HG03064 (cell line): ENCODE measurements at regions not wholly inside any gene's neighbourhood (a gene's known extent, or its start where the extent isn't known, plus 50 kb on each side); places are given as distances from the start of the nearest gene placed in this dataset.
"Not testable (repeated sequence)": the region's sequence is repeated elsewhere in the genome, so short reads cannot be mapped to it uniquely, and the experiment has no call there.

Experiments used
- ATAC-seq: cut with Tn5 transposase; IDR thresholded peaks from one replicate; pipeline ENCODE4 v1.9.1; 2021; ENCODE audit warnings: low read depth; ENCODE audit not compliant: unreplicated experiment

DNA sequence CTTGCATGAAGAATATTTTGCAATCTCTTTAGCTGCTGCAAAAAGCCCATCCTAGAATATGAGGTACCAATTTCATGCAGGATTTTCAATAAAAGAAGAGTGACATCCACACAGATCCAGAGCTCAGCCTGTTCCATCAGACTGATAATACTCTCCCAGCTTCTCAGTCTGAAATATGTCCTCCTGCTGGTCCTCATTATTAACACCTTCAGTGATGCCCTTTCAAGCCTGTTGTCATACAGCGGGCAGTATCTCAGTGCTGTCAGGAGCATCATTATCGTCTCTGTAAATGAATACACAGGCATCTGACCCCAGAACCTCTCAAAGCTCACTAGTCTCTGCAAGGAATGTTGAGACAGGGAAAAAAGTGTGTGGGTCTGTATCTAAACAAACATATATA lies 1387.8 kb downstream of the OTOL1 start:
- no peak for ATAC-seq

DNA sequence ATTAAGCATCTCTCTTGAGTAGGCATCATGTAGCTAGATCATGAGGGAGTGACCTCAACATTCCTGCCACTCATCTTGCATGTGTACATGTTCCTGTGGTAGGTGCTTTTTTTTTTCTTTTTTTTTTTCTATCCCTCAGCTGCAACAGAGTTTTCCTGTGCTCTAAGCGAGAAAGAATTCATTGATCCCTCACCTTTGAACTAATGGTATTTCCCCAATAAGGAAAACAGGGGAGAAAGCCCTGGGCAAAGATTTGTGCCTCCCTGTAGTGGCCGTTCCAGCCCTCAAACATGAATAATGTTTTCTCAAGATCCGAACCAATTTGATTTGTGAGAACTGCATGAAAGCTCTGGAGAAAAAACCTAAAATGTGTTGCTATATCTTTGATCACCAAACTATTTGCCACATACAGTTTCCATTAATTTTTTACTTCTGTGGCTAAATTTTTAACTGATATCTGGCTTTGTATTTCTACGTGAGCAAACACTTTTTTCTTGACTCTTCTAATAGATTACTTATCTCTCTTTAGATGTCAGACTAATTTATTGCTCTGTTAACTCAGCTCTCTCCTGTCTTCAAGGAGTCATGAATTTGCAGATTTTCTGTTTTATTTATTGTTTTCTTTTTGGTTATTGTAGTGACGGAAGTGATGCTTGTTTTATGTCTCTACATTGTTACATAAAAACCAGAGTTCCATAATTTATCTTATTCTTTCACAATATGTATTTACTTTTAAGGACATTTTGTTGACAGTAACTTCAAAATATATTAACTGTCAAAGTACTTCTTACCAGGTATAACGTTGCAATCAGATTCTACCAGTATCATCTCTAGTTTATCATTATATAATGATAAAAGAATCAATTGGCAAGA lies 1396.5 kb downstream of the OTOL1 start:
- ATAC-seq = no peak

- ATAC-seq = no peak
Measured at GRCh38 chr3:162897291-162897690, 1400.7 kb downstream of the OTOL1 start.

GRCh38 chr3:162932503-162932902 lies 1435.9 kb downstream of the OTOL1 start:
- ATAC-seq = no peak

- no peak for ATAC-seq
Measured at GRCh38 chr3:162933656-162934055, 1437.0 kb downstream of the OTOL1 start.

GRCh38 chr3:162936706-162937105 lies 1440.1 kb downstream of the OTOL1 start:
- no peak for ATAC-seq

GRCh38 chr3:162938083-162938482 lies 1441.5 kb downstream of the OTOL1 start:
- no peak for ATAC-seq

DNA sequence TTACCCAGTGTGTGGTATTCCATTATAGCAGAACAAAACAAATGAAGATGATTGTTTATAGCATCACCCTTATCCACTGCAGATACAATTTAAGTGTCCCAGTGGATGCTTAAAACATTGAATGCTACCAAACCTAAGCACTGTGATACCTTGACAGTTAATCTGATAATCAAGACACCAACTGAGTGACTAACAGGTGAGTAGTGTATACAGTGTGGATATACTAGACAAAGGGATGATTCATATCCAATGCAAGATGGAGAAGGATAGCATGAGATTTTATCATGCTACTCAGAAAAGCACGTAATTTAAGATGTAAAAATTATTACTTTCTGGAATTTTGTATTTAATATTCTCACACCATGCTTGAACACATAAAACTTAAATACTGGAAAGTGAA lies 1449.0 kb downstream of the OTOL1 start:
- ATAC-seq = no peak

DNA sequence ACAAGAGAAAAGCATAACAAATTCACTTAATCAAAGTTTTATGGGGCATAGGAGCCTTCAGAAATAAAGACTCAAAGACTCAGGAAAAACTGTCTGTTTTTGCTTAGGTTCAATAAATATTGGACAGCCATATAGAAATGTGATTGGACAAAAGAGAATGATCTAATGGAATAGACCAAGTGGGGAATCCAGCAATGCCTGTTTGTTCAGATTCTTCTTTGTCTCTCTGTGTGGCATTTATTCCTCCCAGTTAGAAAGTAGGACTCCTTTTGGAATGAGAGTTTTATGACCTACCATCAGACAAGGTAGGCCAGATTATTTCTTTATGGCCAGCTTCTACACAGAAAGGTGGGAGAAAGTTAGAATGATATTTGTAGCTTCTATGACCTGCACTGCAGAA lies 1460.1 kb downstream of the OTOL1 start:
- ATAC-seq = no peak

GRCh38 chr3:162960269-162960668 lies 1463.7 kb downstream of the OTOL1 start:
- no peak for ATAC-seq

- no peak for ATAC-seq
Measured at GRCh38 chr3:162970292-162970691, 1473.7 kb downstream of the OTOL1 start.

DNA sequence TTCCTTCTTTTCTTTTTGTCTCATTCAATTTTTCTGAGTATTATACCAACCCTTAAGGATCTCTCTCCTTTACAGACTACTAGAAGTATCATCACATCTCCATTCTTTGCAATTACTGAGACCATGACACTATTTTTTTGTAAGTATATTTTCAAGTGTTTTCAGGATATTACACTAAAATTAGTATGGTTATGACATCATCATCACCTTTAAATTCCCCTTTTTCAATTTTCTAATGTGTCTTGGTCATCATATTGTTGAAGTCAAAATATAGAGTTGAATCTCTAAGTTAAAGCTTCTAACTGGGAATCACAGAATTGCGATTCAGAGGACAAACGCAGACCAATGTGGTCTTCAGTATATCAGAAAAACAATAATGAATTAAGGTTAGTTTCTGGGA lies 1475.1 kb downstream of the OTOL1 start:
- ATAC-seq = no peak

- ATAC-seq = no peak
Measured at GRCh38 chr3:162973428-162973917, 1476.9 kb downstream of the OTOL1 start.

DNA sequence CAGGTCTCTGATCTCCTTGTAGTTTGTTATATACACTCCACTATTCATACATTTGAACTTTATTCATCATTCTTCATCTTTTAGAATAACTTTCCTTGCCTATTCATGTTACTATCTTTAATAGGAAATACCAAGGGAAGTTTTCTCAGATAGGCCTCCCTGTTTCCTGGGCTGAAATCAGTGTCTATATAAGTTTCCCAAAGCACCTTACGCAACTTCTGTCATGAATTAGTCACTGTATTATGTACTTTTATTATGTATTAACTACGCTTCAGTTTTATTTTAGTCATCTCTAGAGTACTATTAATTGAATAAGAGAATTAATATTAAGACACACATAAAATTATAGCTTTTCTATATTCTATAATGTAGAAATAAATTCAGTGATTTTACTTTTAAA lies 1481.5 kb downstream of the OTOL1 start:
- no peak for ATAC-seq

- no peak for ATAC-seq
Measured at GRCh38 chr3:162984746-162985145, 1488.1 kb downstream of the OTOL1 start.

GRCh38 chr3:162987085-162987794 lies 1490.6 kb downstream of the OTOL1 start:
- ATAC-seq = not testable (repeated sequence)

GRCh38 chr3:162992741-162993140 lies 1496.1 kb downstream of the OTOL1 start:
- ATAC-seq = no peak

GRCh38 chr3:162994165-162994564 lies 1497.6 kb downstream of the OTOL1 start:
- no peak for ATAC-seq

DNA sequence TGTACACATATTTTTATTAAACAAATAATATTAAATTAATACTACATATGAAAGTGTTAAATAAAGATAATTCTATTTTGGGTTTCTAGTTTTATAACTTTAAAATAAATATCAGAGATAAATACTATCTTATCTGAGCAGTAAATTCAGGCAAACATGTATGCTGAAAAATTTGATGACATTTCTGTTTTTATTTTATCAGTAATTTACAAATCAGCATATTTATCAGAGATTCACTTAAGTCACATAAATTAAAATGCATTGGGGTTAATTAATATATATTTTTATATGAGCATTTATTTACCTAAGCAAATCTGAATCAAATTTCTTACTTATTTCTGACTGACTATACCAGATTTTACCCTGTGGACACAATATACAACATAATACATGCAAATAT lies 1499.8 kb downstream of the OTOL1 start:
- no peak for ATAC-seq

GRCh38 chr3:162998205-162998604 lies 1501.6 kb downstream of the OTOL1 start:
- no peak for ATAC-seq

DNA sequence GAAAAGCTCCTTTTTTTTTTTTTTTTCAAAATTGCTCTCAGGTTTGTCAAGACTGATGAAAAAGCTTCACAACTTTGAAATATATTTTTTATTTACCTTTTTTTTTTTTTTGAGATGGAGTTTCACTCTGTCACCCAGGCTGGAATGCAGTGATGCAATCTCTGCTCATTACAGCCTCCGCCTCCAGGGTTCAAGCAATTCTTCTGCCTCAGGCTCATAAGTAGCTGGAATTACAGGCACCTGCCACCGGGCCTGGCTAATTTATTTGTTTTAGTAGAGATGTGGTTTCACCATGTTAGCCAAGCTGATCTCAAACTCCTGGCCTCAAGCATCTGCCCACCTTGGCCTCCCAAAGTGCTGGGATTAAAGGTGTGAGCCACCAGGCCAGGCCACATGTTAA lies 1515.0 kb downstream of the OTOL1 start:
- no peak for ATAC-seq

GRCh38 chr3:163016251-163016650 lies 1519.6 kb downstream of the OTOL1 start:
- ATAC-seq = no peak
